ENCODE measurements at regions not wholly inside any gene's neighbourhood (a gene's known extent, or its start where the extent isn't known, plus 50 kb on each side); places are given as distances from the start of the nearest gene placed in this dataset.

GRCh38 chr20:16806886-16807285 is 58.7 kb downstream of the OTOR start:
- TF ChIP-seq CTCF (IDR thresholded peaks at IDR 0.05; ENCODE audit: low read depth, low read length, missing control alignments): no peak
- Histone ChIP-seq H3K27ac (no peak overlapping the region), H3K27me3 (replicated peaks) (no peaks in the 10 kb centered on the region), H3K4me3 (ENCODE audit: low read depth, low read length) (no peak overlapping the region), H3K36me3 (replicated peaks) (no peaks in the 10 kb centered on the region)
- DNase-seq: peak; percentile 7
- in situ Hi-C loops (cut with HindIII; ENCODE audit: low pct_ligation_motif_present, low sequenced_read_pairs): loop anchor here (10.0 kb wide), 1 partner anchor 628 kb away; no protein-coding TSS in a partner anchor

GRCh38 chr20:16808796-16809195 is 60.6 kb downstream of the OTOR start:
- no peaks in the 10 kb centered on the region for H3K36me3 ChIP-seq (replicated peaks)
- H3K27me3 ChIP-seq (replicated peaks): no peaks in the 10 kb centered on the region
- TF ChIP-seq CTCF (IDR thresholded peaks at IDR 0.05; ENCODE audit: low read depth, low read length, missing control alignments): no peak
- in situ Hi-C loops (cut with HindIII; ENCODE audit: low pct_ligation_motif_present, low sequenced_read_pairs): loop anchor here (10.0 kb wide), 1 partner anchor 626 kb away; no protein-coding TSS in a partner anchor
- H3K27ac ChIP-seq: no peak overlapping the region
- DNase-seq: no peak
- no peak overlapping the region for H3K4me3 ChIP-seq (ENCODE audit: low read depth, low read length)

GRCh38 chr20:16810216-16810615 is 62.1 kb downstream of the OTOR start:
- in situ Hi-C loops (cut with HindIII; ENCODE audit: low pct_ligation_motif_present, low sequenced_read_pairs): no loop called here
- no peak overlapping the region for H3K27ac ChIP-seq
- H3K27me3 ChIP-seq (replicated peaks): no peaks in the 10 kb centered on the region
- DNase-seq: no peak
- H3K4me3 ChIP-seq (ENCODE audit: low read depth, low read length): no peak overlapping the region
- TF ChIP-seq CTCF (IDR thresholded peaks at IDR 0.05; ENCODE audit: low read depth, low read length, missing control alignments): no peak
- no peaks in the 10 kb centered on the region for H3K36me3 ChIP-seq (replicated peaks)

GRCh38 chr20:16816192-16816591 is 68.0 kb downstream of the OTOR start:
- H3K27ac ChIP-seq: no peak overlapping the region
- TF ChIP-seq CTCF (IDR thresholded peaks at IDR 0.05; ENCODE audit: low read depth, low read length, missing control alignments): no peak
- in situ Hi-C loops (cut with HindIII; ENCODE audit: low pct_ligation_motif_present, low sequenced_read_pairs): no loop called here

GRCh38 chr20:16819483-16819882 is 71.3 kb downstream of the OTOR start:
- no peak for TF ChIP-seq CTCF (IDR thresholded peaks at IDR 0.05; ENCODE audit: low read depth, low read length, missing control alignments)
- no peaks in the 10 kb centered on the region for H3K27me3 ChIP-seq (replicated peaks)
- no peak overlapping the region for H3K4me3 ChIP-seq (ENCODE audit: low read depth, low read length)
- no peak overlapping the region for H3K27ac ChIP-seq
- no peak for DNase-seq
- no peaks in the 10 kb centered on the region for H3K36me3 ChIP-seq (replicated peaks)
- in situ Hi-C loops (cut with HindIII; ENCODE audit: low pct_ligation_motif_present, low sequenced_read_pairs): no loop called here

More at GRCh38 chr20:16816192-16816591, 68.0 kb downstream of the OTOR start:
- H3K36me3 ChIP-seq (replicated peaks): no peaks in the 10 kb centered on the region
- no peak for DNase-seq
- no peaks in the 10 kb centered on the region for H3K27me3 ChIP-seq (replicated peaks)
- no peak overlapping the region for H3K4me3 ChIP-seq (ENCODE audit: low read depth, low read length)

All from brain microvascular endothelial cell (primary cell).